ENCODE measurements at regions not wholly inside any gene's neighbourhood (a gene's known extent, or its start where the extent isn't known, plus 50 kb on each side); places are given as distances from the start of the nearest gene placed in this dataset.

GRCh38 chr2:6287406-6287805, 578.3 kb downstream of the CMPK2 start:
- H2BK15ac ChIP-seq (ENCODE audit: low read length) = no peak overlapping the region
- no peak overlapping the region for H2AFZ ChIP-seq (ENCODE audit: low read length)
- no peaks in the 10 kb centered on the region for H3K36me3 ChIP-seq (ENCODE audit: control insufficient read depth in 2 of 4, insufficient read depth in 4 of 4, low read length in 3 of 4)
- H3K23me2 ChIP-seq (ENCODE audit: low read depth, low read length) = no peaks in the 10 kb centered on the region; the same call in 1 of the 2 replicates
- H2AK5ac ChIP-seq (ENCODE audit: low read depth, low read length) = no peak overlapping the region
- H3K9me3 ChIP-seq (ENCODE audit: insufficient read depth in 2 of 2, low read depth in 1 of 2, low read length in 1 of 2) = no peaks in the 10 kb centered on the region
- 92% methylated on average over 4 of the region's 4 CpGs; no CpG with 5 or more reads in 1 of the 2 experiments for WGBS, 2 experiments (ENCODE audit: extremely low coverage in 1 of 2, insufficient coverage in 1 of 2, insufficient read length in 1 of 2, insufficient replicate concordance in 2 of 2, low coverage in 1 of 2, low lambda C conversion rate in 2 of 2, missing lambda C conversion rate in 1 of 2)
- no peaks in the 10 kb centered on the region for H3K4me1 ChIP-seq (replicated peaks in 1 of 4; ENCODE audit: control insufficient read depth in 3 of 4, insufficient read depth in 4 of 4, low read length in 3 of 4)
- no peak overlapping the region for H2BK120ac ChIP-seq (replicated peaks; ENCODE audit: low read depth, low read length)
- H3K56ac ChIP-seq (replicated peaks; ENCODE audit: insufficient read length, low read depth, low read length) = no peak overlapping the region
- no peak overlapping the region for H3K23ac ChIP-seq (ENCODE audit: insufficient read length)
- no peaks in the 10 kb centered on the region for H3K79me2 ChIP-seq (ENCODE audit: control insufficient read depth in 1 of 2, insufficient read depth in 2 of 2, low read length in 2 of 2)
- no peak for FAIRE-seq
- H3K18ac ChIP-seq (ENCODE audit: extremely low read depth, low read length) = no peak overlapping the region
- H3K4me2 ChIP-seq (ENCODE audit: insufficient read depth in 1 of 2, low read depth in 2 of 2, low read length in 2 of 2) = no peak overlapping the region
- H4K5ac ChIP-seq (ENCODE audit: insufficient read length, low read depth, low read length) = no peak overlapping the region
- no peak overlapping the region for H4K91ac ChIP-seq (replicated peaks; ENCODE audit: insufficient read length, low read length)
- H3K4ac ChIP-seq (replicated peaks; ENCODE audit: insufficient read length, low read depth, low read length) = no peak overlapping the region
- H3K79me1 ChIP-seq (ENCODE audit: low read depth, low read length) = no peaks in the 10 kb centered on the region
- no peaks in the 10 kb centered on the region for H4K20me1 ChIP-seq (replicated peaks in 1 of 2; ENCODE audit: control insufficient read depth in 1 of 2, insufficient read depth in 2 of 2, low read length in 2 of 2)
- no peak overlapping the region for H3K27ac ChIP-seq (ENCODE audit: low read depth, low read length)
- H3K27me3 ChIP-seq (replicated peaks in 1 of 4; ENCODE audit: control insufficient read depth in 3 of 4, extremely low read depth in 1 of 4, insufficient read depth in 3 of 4, low read length in 3 of 4) = no peaks in the 10 kb centered on the region
- H4K8ac ChIP-seq (ENCODE audit: extremely low read depth, insufficient read depth, low read length) = no peak overlapping the region
- no peak overlapping the region for H2BK12ac ChIP-seq (ENCODE audit: low read depth, low read length)
- no peak overlapping the region for H3K9ac ChIP-seq (replicated peaks in 1 of 4; ENCODE audit: extremely low read depth in 1 of 4, low read depth in 3 of 4, low read length in 3 of 4)
- CTCF ChIA-PET (ENCODE audit: partially characterized antibody) = no interaction called here
- no peak overlapping the region for H3K14ac ChIP-seq (ENCODE audit: insufficient read length)
- no peak overlapping the region for H3K4me3 ChIP-seq (ENCODE audit: extremely low read depth in 1 of 4, insufficient read depth in 2 of 4, low read depth in 3 of 4, low read length in 4 of 4)
- no peak overlapping the region for H2BK5ac ChIP-seq (ENCODE audit: low read depth, low read length)
- DNase-seq (ENCODE audit: low read depth in 1 of 2, low spot score in 2 of 2) = no peak
- POLR2A ChIA-PET (ENCODE audit: partially characterized antibody) = no interaction called here
- H2BK20ac ChIP-seq (ENCODE audit: low read length) = no peak overlapping the region
- TF ChIP-seq BCL11A (IDR thresholded peaks at IDR 0.05; ENCODE audit: low read depth in 2 of 2, low read length in 2 of 2) (no peak), TAF7 (optimal IDR thresholded peaks at IDR 0.05; ENCODE audit: borderline replicate concordance, low read depth, low read length) (no peak), TBP (IDR thresholded peaks at IDR 0.05; ENCODE audit: low read depth, low read length) (no peak), CBX8 (IDR thresholded peaks at IDR 0.05; ENCODE audit: borderline replicate concordance, low read depth, low read length) (no peak), KDM5A (IDR thresholded peaks at IDR 0.05; ENCODE audit: low read length) (no peak), EZH2 (IDR thresholded peaks at IDR 0.05; ENCODE audit: low read depth, low read length, severe bottlenecking) (no peak), EP300 (IDR thresholded peaks at IDR 0.05; ENCODE audit: borderline replicate concordance in 1 of 2, low read depth in 2 of 2, low read length in 2 of 2) (no peak), CTBP2 (IDR thresholded peaks at IDR 0.05; ENCODE audit: borderline replicate concordance, insufficient read depth, insufficient read length, low read length) (no peak), CHD1 (IDR thresholded peaks at IDR 0.05; ENCODE audit: low read depth, low read length) (no peak), KDM1A (IDR thresholded peaks at IDR 0.05; ENCODE audit: borderline replicate concordance, low read length) (no peak), JUND (IDR thresholded peaks at IDR 0.05; ENCODE audit: low read length) (no peak), CHD2 (IDR thresholded peaks at IDR 0.05; ENCODE audit: low read length) (no peak), RBBP5 (IDR thresholded peaks at IDR 0.05; ENCODE audit: borderline replicate concordance, low read depth, low read length) (no peak)

Measured in H1 (cell line).